H7 (cell line): ENCODE measurements at regions not wholly inside any gene's neighbourhood (a gene's known extent, or its start where the extent isn't known, plus 50 kb on each side); places are given as distances from the start of the nearest gene placed in this dataset.
A peak's percentile ranks its signal among the peaks of the same experiment; 100 is the strongest.

Experiments used
- DNase-seq: peaks from one replicate; pipeline ENCODE4 v3.0.0; 2012
- H3K27me3 ChIP-seq: 2 replicates; pipeline ENCODE4 v1.6.0; 2011; ENCODE audit warnings: mild to moderate bottlenecking, low read length; ENCODE audit not compliant: control insufficient read depth, insufficient read depth
- H3K36me3 ChIP-seq: replicated peaks from 2 replicates; pipeline ENCODE4 v1.5.1; 2011; ENCODE audit warnings: low read length; ENCODE audit not compliant: control insufficient read depth, insufficient read depth
- H3K4me3 ChIP-seq: 2 replicates; pipeline ENCODE4 v1.5.1; 2011; ENCODE audit warnings: low read depth, mild to moderate bottlenecking, control low read depth, low read length, moderate library complexity; ENCODE audit not compliant: insufficient read depth

- Histone ChIP-seq H3K4me3 (no peak overlapping the region), H3K27me3 (no peaks in the 10 kb centered on the region), H3K36me3 (no peaks in the 10 kb centered on the region; the same call in 1 of the 2 replicates)
- DNase-seq = peak; percentile 34
Measured at GRCh38 chr3:84836961-84837360, 121.8 kb upstream of the CADM2 start.

GRCh38 chr3:84877092-84877491 is 81.7 kb upstream of the CADM2 start:
- no peak overlapping the region for H3K4me3 ChIP-seq
- H3K36me3 ChIP-seq = no peaks in the 10 kb centered on the region
- H3K27me3 ChIP-seq = no peaks in the 10 kb centered on the region
- no peak for DNase-seq

GRCh38 chr3:84881288-84881687 is 77.5 kb upstream of the CADM2 start:
- DNase-seq = no peak
- H3K4me3 ChIP-seq = no peak overlapping the region
- no peaks in the 10 kb centered on the region for H3K27me3 ChIP-seq

GRCh38 chr3:84885199-84885882 is 73.4 kb upstream of the CADM2 start:
- Histone ChIP-seq H3K4me3 (no peak overlapping the region), H3K27me3 (no peaks in the 10 kb centered on the region), H3K36me3 (no peaks in the 10 kb centered on the region)
- no peak for DNase-seq

More at GRCh38 chr3:84881288-84881687, 77.5 kb upstream of the CADM2 start:
- no peaks in the 10 kb centered on the region for H3K36me3 ChIP-seq

GRCh38 chr3:84891851-84892250 is 66.9 kb upstream of the CADM2 start:
- Histone ChIP-seq H3K27me3 (no peaks in the 10 kb centered on the region), H3K4me3 (no peak overlapping the region), H3K36me3 (no peaks in the 10 kb centered on the region)
- DNase-seq = no peak

DNA sequence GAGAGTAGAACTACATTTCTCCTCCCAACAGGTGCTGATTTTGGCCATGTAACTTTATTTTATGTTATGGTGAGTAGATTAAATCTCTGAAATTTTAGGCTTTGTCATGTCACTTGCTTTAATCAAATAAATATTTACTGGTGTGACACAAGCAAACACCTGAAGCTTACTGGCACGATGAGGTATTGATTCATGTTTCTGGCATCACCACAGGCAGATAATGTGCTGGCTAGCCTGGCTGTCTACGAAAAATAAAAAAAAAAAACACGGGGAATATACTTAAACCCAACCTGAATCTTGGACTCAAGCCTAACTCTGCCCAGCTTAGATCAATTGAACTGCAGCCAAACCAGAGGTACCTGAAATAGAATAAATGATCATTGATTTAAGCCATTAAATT is 65.6 kb upstream of the CADM2 start:
- H3K4me3 ChIP-seq = no peak overlapping the region
- no peaks in the 10 kb centered on the region for H3K27me3 ChIP-seq
- no peak for DNase-seq

GRCh38 chr3:84904212-84904611 is 54.6 kb upstream of the CADM2 start:
- no peak for DNase-seq
- Histone ChIP-seq H3K36me3 (no peaks in the 10 kb centered on the region), H3K27me3 (no peaks in the 10 kb centered on the region), H3K4me3 (no peak overlapping the region)

More for the DNA sequence above, 65.6 kb upstream of the CADM2 start:
- no peaks in the 10 kb centered on the region for H3K36me3 ChIP-seq

GRCh38 chr3:84904816-84905555 is 53.8 kb upstream of the CADM2 start:
- peak; percentile 34 for DNase-seq
- Histone ChIP-seq H3K4me3 (no peak overlapping the region), H3K27me3 (no peaks in the 10 kb centered on the region), H3K36me3 (no peaks in the 10 kb centered on the region)

DNA sequence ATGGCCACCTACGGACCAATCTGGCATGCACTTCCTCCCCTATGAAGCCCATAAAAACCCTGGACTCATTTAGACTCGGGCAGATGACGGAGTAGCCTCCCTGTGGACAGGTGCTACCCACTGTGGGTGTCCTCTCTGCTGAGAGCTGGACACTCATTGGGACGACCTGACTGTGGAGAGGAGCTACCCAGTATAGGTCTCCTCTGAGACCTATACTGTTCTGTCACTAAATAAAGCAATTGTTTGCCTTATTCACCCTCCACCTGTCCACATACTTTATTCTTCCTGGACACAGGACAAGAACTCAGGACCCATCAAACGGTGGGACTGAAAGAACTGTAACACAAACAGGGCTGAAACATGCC is 53.3 kb upstream of the CADM2 start:
- Histone ChIP-seq H3K36me3 (no peaks in the 10 kb centered on the region), H3K27me3 (no peaks in the 10 kb centered on the region), H3K4me3 (no peak overlapping the region)
- DNase-seq = no peak

GRCh38 chr3:84906065-84906464 is 52.7 kb upstream of the CADM2 start:
- H3K4me3 ChIP-seq = no peak overlapping the region
- H3K27me3 ChIP-seq = no peaks in the 10 kb centered on the region
- no peak for DNase-seq
- H3K36me3 ChIP-seq = no peaks in the 10 kb centered on the region
